Left renal pelvis (tissue), 4 donors: ENCODE measurements at regions not wholly inside any gene's neighbourhood (a gene's known extent, or its start where the extent isn't known, plus 50 kb on each side); places are given as distances from the start of the nearest gene placed in this dataset.

Experiments
- DNase-seq, 4 donors: peaks; one replicate each; pipeline ENCODE4 v3.0.0-alpha.2; 2013; ENCODE audit warnings: low read depth in 4 of 4, low spot score in 3 of 4

DNA sequence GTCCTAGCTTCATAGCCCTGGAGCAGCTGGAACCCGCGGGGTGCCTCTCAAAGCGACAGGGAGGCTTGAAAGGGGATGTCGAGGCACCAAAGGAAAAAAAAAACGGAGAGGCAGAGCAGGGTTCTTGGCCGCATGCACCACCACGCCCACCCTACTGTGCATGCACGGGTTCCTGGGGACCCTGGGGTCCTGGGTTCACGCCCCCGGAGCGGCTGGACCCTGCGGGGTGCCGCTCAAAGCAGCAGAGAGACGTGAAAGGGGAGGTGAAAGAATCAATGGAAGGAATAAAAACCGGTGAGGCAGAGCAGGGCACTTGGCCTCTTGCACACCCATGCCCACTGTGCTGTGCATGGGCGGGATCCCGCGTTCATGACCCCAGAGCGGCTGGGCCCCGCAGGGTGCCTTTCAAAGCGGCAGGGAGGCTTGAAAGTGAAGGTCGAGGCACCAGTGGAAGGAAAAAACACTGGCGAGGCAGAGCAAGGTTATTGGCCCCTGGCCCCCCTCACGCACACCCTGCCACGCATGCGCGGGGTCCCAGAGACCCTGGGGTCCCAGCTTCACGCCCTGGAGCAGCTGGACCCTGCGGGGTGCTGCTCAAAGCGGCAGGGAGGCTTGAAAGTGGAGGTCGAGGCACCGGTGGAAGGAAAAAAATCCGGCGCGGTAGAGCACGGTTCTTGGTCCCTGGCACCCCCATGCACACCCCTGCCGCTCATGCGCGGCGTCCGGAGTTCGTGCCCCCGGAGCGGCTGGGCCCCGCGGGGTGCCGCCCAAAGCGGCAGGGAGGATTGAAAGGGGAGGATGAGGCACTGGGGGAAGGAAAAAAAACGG is 318.5 kb downstream of the ALG10 start:
- DNase-seq = no peak

DNA sequence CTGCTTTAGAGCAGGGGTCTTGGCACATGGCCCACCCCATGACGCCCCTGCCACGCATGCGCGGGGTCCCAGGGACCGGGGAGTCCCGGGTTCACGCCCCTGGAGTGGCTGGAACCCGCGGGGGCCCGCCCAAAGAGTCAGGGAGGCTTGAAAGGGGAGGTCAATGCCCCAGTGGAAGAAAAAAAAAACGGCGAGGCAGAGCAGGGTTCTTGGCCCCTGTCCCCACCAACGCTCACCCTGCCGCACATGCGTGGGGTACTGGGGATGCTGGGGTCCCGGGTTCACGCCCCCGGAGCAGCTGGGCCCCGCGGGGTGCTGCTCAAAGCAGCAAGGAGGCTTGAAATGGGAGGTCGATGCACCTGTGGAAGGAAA is 319.1 kb downstream of the ALG10 start:
- no peak for DNase-seq

DNA sequence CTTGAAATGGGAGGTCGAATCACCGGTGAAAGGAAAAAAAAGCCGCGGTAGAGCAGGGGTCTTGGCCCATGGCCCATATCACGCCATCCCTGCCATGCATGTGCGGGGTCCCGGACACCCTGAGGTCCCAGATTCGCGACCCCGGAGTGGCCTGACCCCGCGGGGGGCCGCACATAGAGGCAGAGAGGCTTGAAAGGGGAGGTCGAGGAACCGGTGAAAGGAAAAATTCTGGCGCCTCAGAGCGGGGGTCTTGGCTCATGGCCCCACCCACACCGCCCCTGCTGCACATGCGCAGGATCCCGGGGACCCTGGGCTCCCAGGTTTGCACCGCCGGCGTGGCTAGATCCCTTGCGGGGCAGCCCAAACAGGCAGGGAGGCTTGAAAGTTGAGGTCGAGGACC is 319.8 kb downstream of the ALG10 start:
- DNase-seq = no peak

DNA sequence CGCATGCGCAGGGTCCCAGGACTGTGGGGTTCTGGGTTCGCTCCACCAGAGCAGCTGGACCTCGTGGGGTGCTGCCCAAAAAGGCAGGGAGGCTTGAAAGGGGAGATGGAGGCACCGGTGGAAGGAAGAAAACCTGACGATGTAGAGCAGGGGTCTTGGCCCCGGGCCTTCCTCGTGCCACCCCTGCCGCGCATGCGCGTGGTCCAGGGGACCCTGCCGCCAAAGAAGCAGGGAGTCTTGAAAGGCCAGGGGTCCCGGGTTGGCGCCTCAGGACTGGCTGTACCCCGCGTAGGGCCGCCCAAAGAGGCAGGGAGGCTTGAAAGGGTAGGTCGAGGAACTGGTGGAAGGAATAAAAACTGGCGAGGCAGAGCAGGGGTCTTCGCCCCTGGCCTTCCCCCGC is 321.0 kb downstream of the ALG10 start:
- DNase-seq = no peak

DNA sequence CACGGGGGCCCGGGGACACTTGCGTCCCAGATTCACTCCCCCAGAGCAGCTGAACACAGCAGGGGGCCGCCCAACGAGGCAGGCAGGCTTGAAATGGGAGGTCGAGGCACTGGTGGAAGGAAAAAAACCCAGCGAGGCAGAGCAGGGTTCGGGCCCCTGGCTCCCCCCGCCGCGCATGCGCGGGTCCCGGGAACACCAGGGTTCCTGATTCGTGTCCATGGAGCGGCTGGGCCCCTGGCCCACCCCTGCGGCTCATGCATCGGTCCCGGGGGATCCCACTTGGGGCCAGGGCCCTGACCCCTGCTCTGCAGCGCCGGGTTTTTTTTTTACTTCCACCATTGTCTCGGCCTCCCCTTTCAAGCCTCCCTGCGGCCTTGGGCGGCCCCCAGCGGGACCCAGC is 321.5 kb downstream of the ALG10 start:
- no peak for DNase-seq

DNA sequence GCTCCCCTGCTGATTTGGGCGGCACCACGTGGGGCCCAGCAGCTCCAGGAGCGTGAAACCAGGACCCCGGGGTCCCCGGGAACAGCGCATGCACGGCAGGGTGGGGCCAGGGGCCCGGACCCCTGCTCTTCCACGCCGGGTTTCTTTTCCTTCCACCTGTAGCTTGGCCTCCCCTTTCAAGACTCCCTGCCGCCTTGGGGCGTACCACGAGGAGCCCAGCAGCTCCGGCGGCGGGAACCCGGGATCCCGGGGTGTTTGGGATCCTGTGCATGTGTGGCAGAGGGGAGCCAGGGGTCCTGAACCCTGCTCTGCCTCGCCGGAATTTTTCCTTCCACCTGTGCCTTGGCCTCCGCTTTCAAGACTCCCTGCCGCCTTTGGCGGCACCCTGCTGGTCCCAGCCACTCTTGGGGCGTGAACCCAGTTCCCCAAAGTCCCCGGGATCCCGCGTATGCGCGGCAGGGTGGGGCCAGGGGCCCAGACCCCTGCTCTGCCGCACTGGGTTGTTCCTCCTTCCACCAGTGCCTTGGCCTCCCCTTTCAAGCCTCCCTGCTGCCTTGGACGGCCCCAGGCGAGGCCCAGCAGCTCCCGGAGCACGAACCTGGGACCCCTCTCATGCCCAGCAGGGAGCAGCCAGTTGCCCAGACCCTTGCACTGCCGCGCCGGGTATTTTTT is 322.7 kb downstream of the ALG10 start:
- DNase-seq = no peak

DNA sequence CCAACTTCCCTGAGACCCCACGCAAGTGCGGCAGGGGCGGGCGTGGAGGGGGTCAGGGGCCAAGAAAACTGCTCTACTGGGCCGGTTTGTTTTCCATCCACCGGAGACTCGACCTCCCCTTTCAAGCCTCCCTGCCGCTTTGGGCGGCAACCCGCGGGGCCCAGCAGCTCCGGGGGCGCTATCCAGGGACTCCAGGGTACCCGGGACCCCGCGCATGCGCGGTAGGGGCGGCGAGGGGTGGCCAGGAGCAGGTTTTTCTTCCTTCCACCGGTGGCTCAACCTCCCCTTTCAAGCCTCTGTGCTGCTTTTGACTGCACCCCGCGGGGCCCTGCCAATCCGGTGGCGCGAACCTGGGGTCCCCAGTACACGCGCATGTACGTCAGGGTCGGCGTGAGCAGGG is 323.5 kb downstream of the ALG10 start:
- no peak for DNase-seq

DNA sequence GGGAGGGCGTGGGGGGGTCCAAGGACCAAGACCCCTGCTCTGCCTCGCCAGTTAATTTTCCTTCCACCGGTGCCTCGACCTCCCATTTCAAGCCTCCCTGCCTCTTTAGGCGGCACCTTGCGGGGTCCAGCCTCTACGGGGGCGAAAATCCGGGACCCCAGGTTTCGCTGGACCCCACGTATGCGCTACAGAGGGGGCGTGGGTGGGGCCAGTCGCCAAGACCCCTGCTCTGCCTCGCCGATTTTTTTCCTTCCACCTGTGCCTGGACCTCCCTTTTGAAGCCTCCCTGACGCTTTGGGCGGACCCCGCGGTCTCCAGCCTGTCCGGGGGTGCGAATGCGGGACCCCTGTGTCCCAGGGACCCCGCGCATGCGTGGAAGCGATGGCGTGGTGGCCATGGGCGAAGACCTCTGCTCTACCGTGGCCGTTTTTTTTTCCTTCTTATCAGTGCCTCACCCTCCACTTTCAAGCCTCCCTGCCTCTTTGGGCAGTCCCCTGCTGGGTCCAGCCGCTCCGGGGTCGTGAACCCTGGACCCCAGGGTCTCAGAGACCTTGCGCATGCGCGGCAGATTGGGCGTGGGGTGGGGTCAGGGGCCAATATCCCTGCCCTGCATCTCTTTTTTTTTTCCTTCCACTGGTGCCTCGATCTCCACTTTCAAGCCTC is 324.2 kb downstream of the ALG10 start:
- DNase-seq = no peak

DNA sequence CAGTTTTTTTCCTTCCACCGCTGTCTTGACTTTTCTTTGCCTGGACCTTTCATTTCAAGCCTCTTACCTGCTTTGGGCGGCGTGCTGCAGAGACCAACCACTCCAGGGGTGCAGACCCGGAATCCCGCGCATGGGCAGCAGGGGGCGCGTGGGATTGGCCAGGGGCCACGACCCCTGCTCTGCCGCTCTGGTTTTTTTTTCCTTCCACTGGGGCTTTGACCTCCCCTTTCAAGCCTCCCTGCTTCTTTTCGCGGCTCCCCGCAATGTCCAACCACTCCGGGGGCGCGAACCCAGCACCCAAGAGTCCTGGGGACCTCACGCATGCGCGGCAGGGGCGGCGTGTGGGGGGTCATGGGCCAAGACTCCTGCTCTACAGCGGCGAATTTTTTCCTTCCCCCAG is 325.1 kb downstream of the ALG10 start:
- DNase-seq = no peak

DNA sequence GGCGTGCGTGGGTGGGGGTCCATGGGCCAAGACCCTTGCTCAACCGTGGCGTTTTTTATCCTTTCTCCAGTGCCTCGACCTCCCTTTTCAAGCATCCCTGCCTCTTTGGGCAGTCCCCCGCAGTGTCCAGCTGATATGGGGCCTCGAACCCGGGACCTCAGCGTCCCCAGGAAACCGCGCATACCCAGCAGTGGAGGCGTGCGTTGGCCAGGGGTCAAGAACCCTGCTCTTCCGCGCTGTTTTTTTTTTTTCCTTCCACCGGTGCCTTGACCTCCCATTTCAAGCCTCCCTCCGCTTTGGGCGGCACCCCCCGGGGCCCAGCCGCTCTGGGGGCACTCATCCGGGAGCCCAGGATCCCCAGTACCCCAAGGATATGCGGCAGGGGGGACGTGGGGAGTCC is 325.8 kb downstream of the ALG10 start:
- DNase-seq = no peak

DNA sequence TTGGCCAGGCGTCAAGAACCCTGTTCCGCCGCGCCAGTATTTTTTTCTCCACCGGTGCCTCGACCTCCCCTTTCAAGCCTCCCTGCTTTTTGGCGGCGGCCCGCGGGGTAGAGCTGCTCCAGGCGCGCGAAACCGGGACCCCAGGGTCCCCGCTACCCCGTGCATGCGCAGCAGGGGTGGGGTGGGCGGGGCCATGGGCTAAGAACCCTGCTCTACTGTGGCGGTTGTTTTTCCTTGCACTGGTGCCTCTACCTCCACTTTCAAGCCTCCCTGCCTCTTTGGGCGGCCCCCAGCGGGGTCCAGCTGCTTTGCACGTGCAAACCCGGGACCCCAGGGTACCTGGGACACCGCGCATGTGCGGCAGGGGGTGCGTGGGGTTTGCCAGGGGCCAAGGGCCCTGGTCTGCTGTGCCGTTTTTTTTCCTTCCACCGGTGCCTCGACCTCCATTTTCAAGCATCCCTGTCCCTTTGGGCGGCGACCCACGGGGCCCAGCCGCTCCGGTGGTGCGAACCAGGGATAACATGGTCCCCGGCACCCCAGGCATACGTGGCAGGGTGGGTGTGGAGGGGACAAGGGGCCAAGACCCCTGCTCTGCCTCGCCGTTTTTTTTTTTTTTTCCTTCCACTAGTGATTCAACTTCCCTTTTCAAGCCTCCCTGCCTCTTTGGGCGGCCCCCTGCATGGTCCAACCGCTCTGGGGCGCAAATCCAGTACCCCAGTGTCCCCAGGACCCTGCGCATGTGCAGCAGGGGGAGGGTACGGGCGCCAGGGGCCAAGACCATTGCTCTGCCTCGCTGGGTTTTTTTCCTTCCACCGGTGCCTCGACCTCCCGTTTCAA is 326.8 kb downstream of the ALG10 start:
- no peak for DNase-seq

DNA sequence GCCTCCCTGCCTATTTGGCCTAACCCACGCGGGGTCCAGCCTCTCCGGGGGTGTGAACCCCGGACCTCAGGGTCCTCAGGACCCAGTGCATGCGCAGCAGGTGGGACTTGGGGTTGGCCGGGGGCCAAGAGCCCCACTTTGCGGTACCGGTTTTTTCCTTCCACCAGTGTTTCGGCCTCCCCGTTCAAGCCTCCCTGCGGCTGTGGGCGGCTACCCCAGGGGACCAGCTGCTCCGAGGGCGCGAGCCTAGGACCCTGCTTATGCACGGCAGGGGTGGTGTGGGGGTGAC is 327.3 kb downstream of the ALG10 start:
- DNase-seq = no peak

DNA sequence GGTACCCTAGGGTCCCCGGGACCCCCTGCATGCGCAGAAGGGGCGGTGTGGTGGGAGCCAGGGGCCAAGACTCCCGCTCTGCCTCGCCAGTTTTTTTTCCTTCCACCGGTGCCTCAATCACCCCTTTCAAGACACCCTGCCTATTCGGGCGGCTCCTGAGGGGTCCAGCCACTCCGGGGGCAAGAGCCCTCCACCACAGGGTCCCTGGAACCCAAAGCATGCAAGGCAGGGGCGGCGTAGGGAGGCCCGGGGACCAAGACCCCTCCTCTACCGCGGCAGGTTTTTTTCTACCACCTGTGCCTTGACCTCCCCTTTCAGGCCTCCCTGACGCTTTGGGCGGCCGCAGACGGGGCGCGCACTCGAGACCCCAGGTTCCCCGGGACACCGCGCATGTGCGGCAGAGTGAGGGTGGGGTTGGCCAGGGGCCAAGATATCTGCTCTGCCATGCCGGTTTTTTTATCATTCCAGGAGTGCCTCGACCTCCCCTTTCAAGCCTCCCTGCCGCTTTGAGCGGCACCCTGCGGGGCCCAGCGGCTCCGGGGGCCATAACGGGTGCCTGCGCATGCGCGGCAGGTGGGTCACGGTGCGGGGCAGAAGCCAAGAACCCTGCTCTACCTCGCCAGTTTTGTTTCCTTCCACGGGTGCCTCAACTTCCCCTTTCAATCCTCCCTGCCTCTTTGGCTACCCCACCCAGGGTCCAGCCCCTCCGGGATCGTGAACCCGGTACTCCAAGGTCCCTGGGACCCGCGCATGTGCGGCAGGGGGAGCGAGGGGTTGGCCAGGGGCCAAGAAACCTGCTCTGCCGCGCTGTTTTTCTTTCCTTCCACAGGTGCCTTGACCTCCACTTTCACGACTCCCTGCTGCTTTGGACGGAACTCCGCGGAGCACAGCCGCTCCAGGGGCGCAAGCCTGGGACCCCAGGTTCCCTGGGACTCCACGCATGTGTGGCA is 328.1 kb downstream of the ALG10 start:
- DNase-seq = no peak

DNA sequence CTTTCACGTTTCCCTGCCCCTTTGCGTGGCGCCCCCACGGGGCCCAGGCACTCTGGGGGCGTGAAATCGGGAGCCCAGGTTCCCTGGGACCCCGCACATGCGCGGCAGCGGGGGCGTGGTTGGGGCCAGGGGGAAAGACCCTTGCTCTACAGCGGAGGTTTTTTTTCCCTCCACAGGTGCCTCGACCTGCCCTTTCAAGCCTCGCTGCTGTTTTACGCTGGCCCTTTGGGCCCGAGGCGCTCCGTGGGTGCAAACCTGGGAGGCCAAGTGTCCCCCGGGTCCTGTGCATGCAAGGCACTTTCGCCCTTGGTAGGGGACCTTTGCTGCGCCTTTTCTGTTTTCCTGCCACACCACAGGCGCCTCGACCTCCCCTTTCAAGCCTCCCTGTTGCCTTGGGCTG is 329.8 kb downstream of the ALG10 start:
- no peak for DNase-seq

DNA sequence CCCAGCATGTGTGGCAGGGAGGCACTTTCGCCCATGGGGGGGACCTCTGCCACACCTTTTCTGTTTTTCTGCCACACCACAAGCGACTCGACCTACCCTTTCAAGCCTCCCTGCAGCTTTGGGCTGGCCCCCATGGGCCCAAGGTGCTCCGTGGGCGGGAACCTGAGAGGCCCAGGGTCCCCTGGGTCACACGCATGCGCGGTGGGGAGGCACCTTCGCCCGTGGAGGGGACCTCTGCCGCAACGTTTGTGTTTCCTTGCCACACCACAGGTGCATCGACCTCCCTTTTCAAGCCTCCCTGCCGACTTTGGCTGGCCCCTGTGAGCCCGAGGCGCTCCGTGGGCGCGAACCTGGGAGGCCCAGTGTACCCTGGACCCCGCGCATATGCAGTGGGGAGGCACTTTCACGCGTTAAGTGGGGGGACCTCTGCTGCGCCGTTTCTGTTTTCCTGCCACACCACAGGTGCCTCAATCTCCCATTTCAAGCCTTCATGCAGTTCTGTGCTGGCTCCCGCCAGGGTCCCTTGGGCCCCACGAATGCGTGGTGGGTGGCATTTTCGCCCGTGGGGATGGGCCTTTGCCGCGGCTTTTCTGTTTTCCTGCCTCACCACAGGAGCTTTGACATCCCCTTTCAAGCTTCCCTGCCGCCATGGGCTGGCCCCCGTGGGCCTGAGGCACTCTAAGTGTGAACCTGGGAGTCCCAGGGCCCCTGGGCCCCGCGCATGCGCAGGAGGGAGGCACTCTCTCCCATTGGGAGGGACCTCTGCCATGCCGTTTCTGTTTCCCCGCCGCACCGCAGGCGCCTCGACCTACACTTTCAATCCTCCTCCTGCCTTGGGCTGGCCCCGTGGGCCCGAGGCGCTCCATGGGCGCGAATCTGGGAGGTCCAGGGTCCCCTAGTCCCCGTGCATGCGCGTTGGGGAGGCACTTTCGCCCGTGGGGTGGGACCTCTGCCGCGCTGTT is 332.2 kb downstream of the ALG10 start:
- no peak for DNase-seq

DNA sequence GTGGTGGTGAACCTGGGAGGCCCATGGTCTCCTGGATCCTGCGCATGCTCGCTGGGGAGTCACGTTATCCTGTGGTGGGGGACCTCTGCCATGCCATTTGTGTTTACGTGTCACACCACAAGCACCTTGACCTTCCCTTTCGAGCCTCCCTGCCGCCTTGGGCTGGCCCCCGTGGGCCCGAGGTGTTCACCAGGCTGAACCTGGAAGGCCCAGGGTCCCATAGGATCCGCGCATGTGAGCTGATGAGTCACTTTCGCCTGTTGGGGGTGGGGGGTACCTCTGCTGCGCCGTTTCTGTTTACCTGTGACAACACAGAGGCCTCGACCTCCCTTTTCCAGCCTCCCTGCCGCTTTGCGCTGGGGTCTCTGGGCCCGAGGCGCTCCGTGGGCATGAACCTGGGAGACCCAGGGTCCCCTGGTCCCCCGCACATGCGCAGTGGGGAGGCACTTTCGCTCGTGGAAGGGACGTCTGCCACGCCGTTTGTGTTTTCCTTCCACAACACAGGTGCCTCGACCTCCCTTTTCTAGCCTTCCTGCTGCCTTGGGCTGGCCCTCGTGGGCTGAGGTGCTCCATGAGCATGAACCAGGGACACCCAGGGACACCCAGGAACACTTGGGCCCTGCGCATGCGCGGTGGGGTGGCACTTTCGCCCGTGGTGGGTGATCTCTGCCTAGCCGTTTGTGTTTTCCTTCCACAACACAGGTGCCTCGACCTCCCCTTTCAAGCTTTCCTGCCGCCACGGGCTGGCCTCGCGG is 334.1 kb downstream of the ALG10 start:
- DNase-seq = no peak

DNA sequence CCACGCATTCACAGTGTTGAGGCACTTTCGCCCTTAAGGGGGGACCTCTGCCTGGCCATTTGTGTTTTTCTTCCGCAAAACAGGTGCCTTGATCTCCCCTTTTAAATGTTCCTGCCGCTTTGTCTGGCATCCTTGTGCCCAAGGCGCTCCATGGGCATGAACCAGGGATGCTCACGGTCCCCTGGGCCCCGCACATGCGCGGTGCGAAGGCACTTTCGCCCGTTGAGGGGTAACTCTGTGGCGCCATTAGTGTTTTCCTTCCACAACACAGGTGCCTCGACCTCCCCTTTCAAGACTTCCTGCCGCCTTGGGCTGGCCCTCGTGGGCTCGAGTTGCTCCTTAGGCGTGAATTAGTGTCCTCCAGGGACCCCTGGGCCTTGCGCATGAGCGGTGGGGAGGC is 335.5 kb downstream of the ALG10 start:
- DNase-seq = no peak

DNA sequence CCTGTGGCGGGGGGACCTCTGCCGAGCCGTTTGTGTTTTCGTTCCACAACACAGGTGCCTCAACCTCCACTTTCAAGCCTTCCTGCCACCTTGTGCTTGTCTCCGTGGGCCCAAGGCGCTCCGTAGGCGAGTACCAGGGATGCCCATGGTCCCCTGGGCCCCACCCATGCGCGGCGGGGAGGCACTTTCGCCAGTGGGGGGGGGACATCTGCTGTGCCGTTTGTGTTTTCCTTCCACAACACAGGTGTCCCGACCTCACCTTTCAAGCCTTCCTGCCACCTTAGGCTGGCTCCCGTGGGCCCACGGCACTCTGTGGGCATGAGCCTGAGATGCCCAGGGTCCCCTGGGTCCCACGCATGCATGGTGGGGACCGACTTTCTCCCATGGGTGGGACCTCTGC is 335.9 kb downstream of the ALG10 start:
- no peak for DNase-seq
